Right ventricle myocardium inferior (tissue), 1 donor: ENCODE measurements at regions not wholly inside any gene's neighbourhood (a gene's known extent, or its start where the extent isn't known, plus 50 kb on each side); places are given as distances from the start of the nearest gene placed in this dataset.

Experiments used
- ATAC-seq: fragments of 200-7000 bp; cut with Tn5 transposase; one replicate; pipeline ENCODE4 v1.9.1; 2020; ENCODE audit warnings: mild to moderate bottlenecking, moderate library complexity
- DNase-seq: peaks from one replicate; pipeline ENCODE4 v3.0.0; 2021; ENCODE audit errors: missing footprints
- intact Hi-C: fragments of 100-400 bp; cut with DNase I; formaldehyde crosslinking; loops from one replicate; pipeline ENCODE4 v1.11.0; 2022
- donor health status: DM: no; HTN: yes; CAD: no; lungs with severe emphysema.

- intact Hi-C loops, result no loop called here
- ATAC-seq (no peak), DNase-seq (no peak)
Measured at GRCh38 chr2:220246386-220246785, 619.0 kb downstream of the SLC4A3 start.

- intact Hi-C loops, result no loop called here
- no peak for ATAC-seq
- DNase-seq, result no peak
Measured at GRCh38 chr2:220247588-220248350, 620.3 kb downstream of the SLC4A3 start.

- ATAC-seq (no peak), DNase-seq (no peak)
- intact Hi-C loops, result no loop called here
Measured at GRCh38 chr2:220259662-220260061, 632.2 kb downstream of the SLC4A3 start.

- intact Hi-C loops, result no loop called here
- DNase-seq (no peak), ATAC-seq (no peak)
Measured at GRCh38 chr2:220263300-220263699, 635.9 kb downstream of the SLC4A3 start.

- DNase-seq (no peak), ATAC-seq (no peak)
- intact Hi-C loops, result no loop called here
Measured at GRCh38 chr2:220269367-220269766, 641.9 kb downstream of the SLC4A3 start.

- DNase-seq (no peak), ATAC-seq (no peak)
- intact Hi-C loops, result no loop called here
Measured at GRCh38 chr2:220270481-220271070, 643.1 kb downstream of the SLC4A3 start.

GRCh38 chr2:220272656-220273055, 645.2 kb downstream of the SLC4A3 start:
- intact Hi-C loops, result no loop called here
- DNase-seq (no peak), ATAC-seq (no peak)

- ATAC-seq (no peak), DNase-seq (no peak)
- intact Hi-C loops, result no loop called here
Measured at GRCh38 chr2:220273082-220273481, 645.7 kb downstream of the SLC4A3 start.

- intact Hi-C loops, result no loop called here
- DNase-seq (no peak), ATAC-seq (no peak)
Measured at GRCh38 chr2:220275454-220275853, 648.0 kb downstream of the SLC4A3 start.

GRCh38 chr2:220276741-220277444, 649.5 kb downstream of the SLC4A3 start:
- intact Hi-C loops, result no loop called here
- ATAC-seq, result peak; percentile 62
- no peak for DNase-seq

- intact Hi-C loops, result no loop called here
- ATAC-seq (peak; percentile 83), DNase-seq (peak; percentile 54)
Measured at GRCh38 chr2:220277445-220277975, 650.1 kb downstream of the SLC4A3 start.

GRCh38 chr2:220278022-220278421, 650.6 kb downstream of the SLC4A3 start:
- ATAC-seq (no peak), DNase-seq (no peak)
- intact Hi-C loops, result no loop called here

GRCh38 chr2:220279372-220279771, 651.9 kb downstream of the SLC4A3 start:
- intact Hi-C loops, result no loop called here
- DNase-seq (no peak), ATAC-seq (no peak)

- DNase-seq (no peak), ATAC-seq (no peak)
- intact Hi-C loops, result no loop called here
Measured at GRCh38 chr2:220279840-220280239, 652.4 kb downstream of the SLC4A3 start.

GRCh38 chr2:220280736-220281135, 653.3 kb downstream of the SLC4A3 start:
- ATAC-seq, result no peak
- no peak for DNase-seq
- intact Hi-C loops, result no loop called here

GRCh38 chr2:220281771-220282170, 654.3 kb downstream of the SLC4A3 start:
- ATAC-seq, result no peak
- no peak for DNase-seq
- intact Hi-C loops, result no loop called here

GRCh38 chr2:220282236-220282635, 654.8 kb downstream of the SLC4A3 start:
- ATAC-seq, result no peak
- intact Hi-C loops, result no loop called here

GRCh38 chr2:220293966-220294365, 666.5 kb downstream of the SLC4A3 start:
- ATAC-seq (no peak), DNase-seq (no peak)
- intact Hi-C loops, result no loop called here

More at GRCh38 chr2:220282236-220282635, 654.8 kb downstream of the SLC4A3 start:
- DNase-seq, result no peak

- intact Hi-C loops, result no loop called here
- DNase-seq, result no peak
- no peak for ATAC-seq
Measured at GRCh38 chr2:220296174-220296573, 668.7 kb downstream of the SLC4A3 start.

- DNase-seq (no peak), ATAC-seq (no peak)
- intact Hi-C loops, result no loop called here
Measured at GRCh38 chr2:220297093-220297492, 669.7 kb downstream of the SLC4A3 start.
